T-helper 17 cell (primary cell): ENCODE measurements at regions not wholly inside any gene's neighbourhood (a gene's known extent, or its start where the extent isn't known, plus 50 kb on each side); places are given as distances from the start of the nearest gene placed in this dataset.
"Not testable (repeated sequence)": the region's sequence is repeated elsewhere in the genome, so short reads cannot be mapped to it uniquely, and the experiment has no call there.

Experiments
- ATAC-seq: fragments of 150-1000 bp; cut with Tn5 transposase; 2 replicates; pipeline ENCODE4 v1.10.0; 2021; ENCODE audit warnings: mild to moderate bottlenecking, moderate library complexity
- DNase-seq, 3 donors: peaks; one replicate each; pipeline versions ENCODE4 v3.0.0 to v3.0.0-alpha.2; 2020 to 2021
- H3K9me3 ChIP-seq: one replicate; pipeline ENCODE4 v1.7.0; 2013; ENCODE audit warnings: low read length, mild to moderate bottlenecking; ENCODE audit not compliant: control insufficient read depth, poor library complexity, severe bottlenecking
- H3K27ac Mint-ChIP-seq: one replicate; pipeline ENCODE4 v1.8.0; 2022; ENCODE audit warnings: mild to moderate bottlenecking, moderate library complexity, mixed read lengths
- H3K27me3 Mint-ChIP-seq: one replicate; pipeline ENCODE4 v1.8.0; 2022; ENCODE audit warnings: mixed read lengths
- H3K36me3 Mint-ChIP-seq: one replicate; pipeline ENCODE4 v1.8.0; 2022; ENCODE audit warnings: low read depth, mixed read lengths
- H3K4me1 Mint-ChIP-seq: one replicate; pipeline ENCODE4 v1.8.0; 2022; ENCODE audit warnings: mild to moderate bottlenecking, mixed read lengths
- H3K4me3 Mint-ChIP-seq: one replicate; pipeline ENCODE4 v1.8.0; 2022; ENCODE audit warnings: mild to moderate bottlenecking, moderate library complexity, mixed read lengths

- H3K4me1 Mint-ChIP-seq: no peaks in the 10 kb centered on the region
- ATAC-seq: no peak
- no peak for DNase-seq
- H3K27me3 Mint-ChIP-seq: no peaks in the 10 kb centered on the region
- no peak overlapping the region for H3K27ac Mint-ChIP-seq
- no peaks in the 10 kb centered on the region for H3K9me3 ChIP-seq
- no peaks in the 10 kb centered on the region for H3K36me3 Mint-ChIP-seq
- no peak overlapping the region for H3K4me3 Mint-ChIP-seq
Observed at GRCh38 chr12:73991138-73991537, 546.5 kb upstream of the ATXN7L3B start.

DNA sequence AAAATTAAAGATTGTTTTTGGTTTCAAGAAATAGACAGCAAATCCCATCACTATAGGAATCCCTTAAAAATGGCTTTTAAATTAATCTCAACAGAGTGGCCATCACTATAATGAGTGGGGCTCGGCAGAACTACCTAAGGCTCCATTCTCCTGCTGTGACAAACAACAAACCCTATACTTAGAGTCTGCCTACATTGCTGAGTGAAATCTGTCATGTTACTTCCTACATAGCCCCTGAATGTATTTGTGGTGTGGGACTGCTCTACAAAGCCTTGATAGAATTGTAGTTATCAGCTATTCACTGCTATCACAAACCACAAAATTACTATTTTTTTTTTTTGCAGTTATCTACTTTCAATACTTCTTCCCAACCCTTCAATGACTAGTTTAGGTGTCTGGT lies 538.7 kb upstream of the ATXN7L3B start:
- no peaks in the 10 kb centered on the region for H3K36me3 Mint-ChIP-seq
- H3K27ac Mint-ChIP-seq: no peak overlapping the region
- H3K4me3 Mint-ChIP-seq: no peak overlapping the region
- H3K4me1 Mint-ChIP-seq: no peaks in the 10 kb centered on the region
- DNase-seq (no peak), ATAC-seq (no peak)
- H3K27me3 Mint-ChIP-seq: no peaks in the 10 kb centered on the region
- no peaks in the 10 kb centered on the region for H3K9me3 ChIP-seq

DNA sequence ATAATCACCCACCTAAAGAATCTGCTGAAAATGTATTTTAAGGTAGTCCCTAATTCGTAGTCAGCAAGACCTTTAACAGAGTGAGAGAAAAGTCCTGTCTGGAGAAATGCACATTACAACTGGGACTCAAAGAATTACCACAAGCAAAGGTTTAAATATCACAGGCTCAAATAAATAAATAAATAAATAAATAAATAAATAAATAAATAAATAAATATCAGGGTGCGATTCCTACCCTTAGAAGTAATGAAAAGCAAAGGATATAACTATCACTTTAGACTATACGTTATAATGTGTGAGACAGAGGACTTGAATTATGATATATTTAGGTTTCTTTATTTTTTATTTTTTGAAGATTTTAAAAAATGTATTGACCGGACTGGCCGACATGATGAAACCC lies 522.5 kb upstream of the ATXN7L3B start:
- H3K36me3 Mint-ChIP-seq: no peaks in the 10 kb centered on the region

GRCh38 chr12:74016324-74016723 lies 521.3 kb upstream of the ATXN7L3B start:
- H3K4me1 Mint-ChIP-seq, H3K4me3 Mint-ChIP-seq, H3K27ac Mint-ChIP-seq, ATAC-seq, DNase-seq, H3K9me3 ChIP-seq, H3K36me3 Mint-ChIP-seq, H3K27me3 Mint-ChIP-seq: not testable (repeated sequence)

More for the DNA sequence above, 522.5 kb upstream of the ATXN7L3B start:
- H3K27me3 Mint-ChIP-seq: no peaks in the 10 kb centered on the region
- H3K9me3 ChIP-seq: no peaks in the 10 kb centered on the region
- H3K4me3 Mint-ChIP-seq: no peak overlapping the region
- no peaks in the 10 kb centered on the region for H3K4me1 Mint-ChIP-seq
- ATAC-seq: no peak
- DNase-seq: no peak
- no peak overlapping the region for H3K27ac Mint-ChIP-seq

GRCh38 chr12:74018849-74019248 lies 518.8 kb upstream of the ATXN7L3B start:
- Mint-ChIP-seq H3K4me1 (no peaks in the 10 kb centered on the region), H3K36me3 (no peaks in the 10 kb centered on the region), H3K4me3 (no peak overlapping the region), H3K27ac (no peak overlapping the region), H3K27me3 (no peaks in the 10 kb centered on the region)
- no peak for ATAC-seq
- no peaks in the 10 kb centered on the region for H3K9me3 ChIP-seq
- no peak for DNase-seq

DNA sequence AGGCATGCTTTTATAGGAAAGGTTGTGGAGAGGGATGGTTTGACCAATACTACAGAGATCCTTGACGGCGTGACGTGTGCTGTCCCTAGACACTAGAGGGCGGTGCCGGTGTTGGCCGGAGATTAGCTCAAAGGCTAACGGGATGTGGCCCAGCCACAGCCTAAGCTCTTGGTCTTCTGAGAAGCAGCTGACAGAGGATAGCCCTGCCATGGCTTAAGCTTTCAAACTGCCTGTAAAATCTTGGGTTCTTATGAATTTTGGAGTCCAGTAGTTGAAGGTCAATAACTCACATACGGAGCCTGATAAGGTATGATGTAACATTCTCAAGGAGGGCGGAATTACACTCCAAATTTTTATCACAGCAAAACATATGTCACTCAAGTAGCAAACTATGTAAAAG lies 515.7 kb upstream of the ATXN7L3B start:
- no peak for ATAC-seq
- Mint-ChIP-seq H3K27ac (no peak overlapping the region), H3K27me3 (no peaks in the 10 kb centered on the region), H3K36me3 (no peaks in the 10 kb centered on the region), H3K4me1 (no peaks in the 10 kb centered on the region), H3K4me3 (no peak overlapping the region)
- H3K9me3 ChIP-seq: no peaks in the 10 kb centered on the region
- no peak for DNase-seq

DNA sequence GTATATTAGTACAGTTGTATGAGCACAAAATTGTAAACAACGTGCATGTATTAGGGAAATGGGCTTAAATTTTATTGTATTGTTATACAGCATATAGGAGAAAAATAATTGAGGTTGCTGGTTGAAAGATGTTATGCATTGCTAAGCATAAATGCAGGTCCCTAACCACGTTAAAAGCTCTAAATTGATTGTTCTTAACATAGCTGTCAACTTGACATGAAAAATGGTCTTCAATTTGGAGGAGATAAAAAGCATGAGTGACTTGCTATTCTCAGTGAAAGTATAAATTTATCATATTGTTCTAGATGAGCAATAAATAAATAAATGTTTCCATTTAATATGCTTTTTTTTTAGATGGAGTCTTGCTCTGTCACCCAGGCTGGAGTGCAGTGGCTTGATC lies 506.6 kb upstream of the ATXN7L3B start:
- Mint-ChIP-seq H3K27ac (no peak overlapping the region), H3K4me3 (no peak overlapping the region), H3K27me3 (no peaks in the 10 kb centered on the region), H3K4me1 (no peaks in the 10 kb centered on the region), H3K36me3 (no peaks in the 10 kb centered on the region)
- H3K9me3 ChIP-seq: no peaks in the 10 kb centered on the region
- DNase-seq (no peak), ATAC-seq (no peak)

DNA sequence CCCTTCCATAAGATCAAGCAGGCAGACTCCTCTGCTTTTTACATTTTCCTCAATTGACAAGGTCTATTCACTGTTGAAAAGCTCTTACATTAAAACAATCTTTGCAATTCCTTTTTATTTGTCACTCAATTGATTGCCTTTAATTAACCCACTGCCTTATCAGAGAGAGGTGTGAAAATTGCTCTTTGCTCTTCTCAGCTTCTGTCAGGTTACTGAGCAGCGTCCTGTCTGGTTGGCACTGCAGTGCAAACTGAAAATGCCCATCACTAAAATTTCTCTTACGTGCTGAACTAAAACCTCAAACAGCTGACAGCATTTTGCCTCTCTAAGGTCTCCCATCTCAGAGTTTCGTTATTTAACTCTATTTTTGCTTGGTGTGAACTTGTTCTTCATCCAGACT lies 504.1 kb upstream of the ATXN7L3B start:
- H3K4me3 Mint-ChIP-seq: no peak overlapping the region
- no peak for DNase-seq
- no peak overlapping the region for H3K27ac Mint-ChIP-seq
- no peak for ATAC-seq
- no peaks in the 10 kb centered on the region for H3K27me3 Mint-ChIP-seq
- H3K4me1 Mint-ChIP-seq: no peaks in the 10 kb centered on the region
- no peaks in the 10 kb centered on the region for H3K9me3 ChIP-seq
- H3K36me3 Mint-ChIP-seq: no peaks in the 10 kb centered on the region

DNA sequence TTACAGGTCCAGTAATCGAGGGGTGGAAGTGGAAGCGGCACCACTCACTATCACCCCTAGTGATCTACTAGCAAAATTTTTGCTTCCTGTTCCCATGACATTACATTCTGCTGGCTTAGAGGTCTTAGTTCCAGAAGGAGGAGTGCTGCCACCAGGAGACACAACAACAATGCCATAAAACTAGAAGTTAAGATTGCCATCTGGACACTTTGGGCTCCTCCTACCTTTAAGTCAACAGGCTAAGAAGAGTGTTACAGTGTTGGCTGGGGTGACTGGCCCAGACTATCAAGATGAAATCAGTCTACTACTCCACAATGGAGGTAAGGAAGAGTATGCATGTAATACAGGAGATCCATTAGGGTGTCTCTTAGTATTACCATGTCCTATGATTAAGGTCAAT lies 498.5 kb upstream of the ATXN7L3B start:
- not testable (repeated sequence) for ATAC-seq, H3K4me3 Mint-ChIP-seq, DNase-seq, H3K27ac Mint-ChIP-seq, H3K4me1 Mint-ChIP-seq, H3K27me3 Mint-ChIP-seq, H3K9me3 ChIP-seq, H3K36me3 Mint-ChIP-seq

DNA sequence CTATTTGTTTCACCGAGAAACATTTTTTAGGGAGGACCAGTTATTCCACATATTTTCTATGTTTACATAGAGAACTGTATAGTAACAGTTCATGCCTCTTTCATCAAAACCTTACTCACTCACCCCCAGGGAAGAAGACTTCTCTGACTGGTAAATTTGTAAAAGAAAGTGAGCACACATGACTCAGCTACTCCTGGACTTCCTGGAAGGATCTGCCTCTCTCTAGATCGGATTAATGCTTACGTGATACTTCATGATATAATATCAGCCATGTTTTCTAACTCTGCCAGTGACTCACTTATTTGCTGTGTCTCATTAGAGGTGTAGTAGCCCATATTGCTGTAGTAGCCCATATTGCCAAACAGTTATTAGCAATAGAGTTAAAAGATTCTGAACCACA lies 494.3 kb upstream of the ATXN7L3B start:
- no peaks in the 10 kb centered on the region for H3K9me3 ChIP-seq
- no peaks in the 10 kb centered on the region for H3K36me3 Mint-ChIP-seq
- no peak overlapping the region for H3K4me3 Mint-ChIP-seq
- H3K4me1 Mint-ChIP-seq: no peaks in the 10 kb centered on the region
- no peak overlapping the region for H3K27ac Mint-ChIP-seq
- DNase-seq: no peak
- H3K27me3 Mint-ChIP-seq: no peaks in the 10 kb centered on the region
- no peak for ATAC-seq

GRCh38 chr12:74049348-74049747 lies 488.3 kb upstream of the ATXN7L3B start:
- H3K27me3 Mint-ChIP-seq: no peaks in the 10 kb centered on the region
- no peak for DNase-seq
- ATAC-seq: no peak
- H3K4me3 Mint-ChIP-seq: no peak overlapping the region
- no peaks in the 10 kb centered on the region for H3K9me3 ChIP-seq
- H3K36me3 Mint-ChIP-seq: no peaks in the 10 kb centered on the region
- no peak overlapping the region for H3K27ac Mint-ChIP-seq
- H3K4me1 Mint-ChIP-seq: no peaks in the 10 kb centered on the region

DNA sequence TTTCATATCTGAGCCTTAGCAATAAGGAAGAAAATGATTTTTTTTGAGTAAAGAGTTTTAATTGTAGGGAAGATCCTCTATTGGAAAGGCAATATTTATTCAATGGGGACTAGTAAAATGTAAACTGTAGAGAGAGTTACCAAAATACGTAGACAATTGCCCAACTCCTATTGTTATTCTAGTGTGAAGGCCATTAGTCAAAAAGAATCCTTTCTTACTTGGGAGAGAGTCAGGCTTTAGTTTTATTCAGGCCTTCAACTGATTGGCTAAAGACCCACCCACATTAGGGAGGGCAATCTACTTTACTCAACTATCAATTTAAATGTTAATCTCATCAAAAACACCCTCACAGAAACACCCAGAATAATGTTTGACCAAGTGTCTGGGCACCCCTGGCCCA lies 485.8 kb upstream of the ATXN7L3B start:
- Mint-ChIP-seq H3K27me3 (no peaks in the 10 kb centered on the region), H3K4me3 (no peak overlapping the region), H3K4me1 (no peaks in the 10 kb centered on the region), H3K36me3 (no peaks in the 10 kb centered on the region), H3K27ac (no peak overlapping the region)
- H3K9me3 ChIP-seq: no peaks in the 10 kb centered on the region
- ATAC-seq: no peak
- no peak for DNase-seq

DNA sequence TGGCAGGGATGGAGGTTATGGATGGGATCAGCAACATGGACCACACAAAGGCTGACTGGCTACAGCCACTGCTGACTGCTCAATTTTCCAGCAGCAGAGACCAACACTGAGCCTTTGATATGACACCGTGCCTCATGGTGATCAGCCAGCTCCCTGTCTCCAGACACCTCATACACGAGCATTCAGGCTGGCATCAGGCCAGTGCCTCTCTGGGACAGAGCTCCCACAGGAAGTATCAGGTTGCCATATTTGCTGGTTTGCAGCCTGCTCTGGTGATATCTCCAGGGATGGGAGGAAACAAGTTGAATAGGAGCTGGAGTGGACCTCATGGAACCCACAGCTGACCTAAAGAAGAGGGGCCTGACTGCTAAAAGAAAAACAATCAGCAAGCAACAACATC lies 471.2 kb upstream of the ATXN7L3B start:
- DNase-seq (no peak), ATAC-seq (no peak)
- no peaks in the 10 kb centered on the region for H3K4me1 Mint-ChIP-seq
- H3K27me3 Mint-ChIP-seq: no peaks in the 10 kb centered on the region
- no peaks in the 10 kb centered on the region for H3K36me3 Mint-ChIP-seq
- no peak overlapping the region for H3K27ac Mint-ChIP-seq
- H3K4me3 Mint-ChIP-seq: no peak overlapping the region
- H3K9me3 ChIP-seq: no peaks in the 10 kb centered on the region

DNA sequence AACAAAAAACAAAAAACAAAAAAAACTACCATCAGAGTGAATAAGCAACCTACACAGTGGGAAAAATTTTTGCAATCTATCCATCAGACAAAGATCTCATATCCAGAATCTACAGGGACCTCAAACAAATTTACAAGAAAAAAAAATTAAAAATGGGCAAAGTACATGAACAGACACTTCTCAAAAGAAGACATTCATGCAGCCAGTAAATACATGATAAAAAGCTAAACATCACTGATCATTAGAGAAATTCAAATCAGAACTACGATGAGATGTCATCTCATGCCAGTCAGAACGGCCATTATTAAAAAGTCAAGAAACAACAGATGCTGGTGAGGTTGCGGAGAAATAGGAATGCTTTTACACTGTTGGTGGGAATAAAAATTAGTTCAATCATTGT lies 466.5 kb upstream of the ATXN7L3B start:
- H3K4me1 Mint-ChIP-seq: no peaks in the 10 kb centered on the region
- ATAC-seq: no peak
- no peaks in the 10 kb centered on the region for H3K9me3 ChIP-seq
- no peaks in the 10 kb centered on the region for H3K27me3 Mint-ChIP-seq
- H3K27ac Mint-ChIP-seq: no peak overlapping the region
- no peak for DNase-seq
- no peaks in the 10 kb centered on the region for H3K36me3 Mint-ChIP-seq
- H3K4me3 Mint-ChIP-seq: no peak overlapping the region

DNA sequence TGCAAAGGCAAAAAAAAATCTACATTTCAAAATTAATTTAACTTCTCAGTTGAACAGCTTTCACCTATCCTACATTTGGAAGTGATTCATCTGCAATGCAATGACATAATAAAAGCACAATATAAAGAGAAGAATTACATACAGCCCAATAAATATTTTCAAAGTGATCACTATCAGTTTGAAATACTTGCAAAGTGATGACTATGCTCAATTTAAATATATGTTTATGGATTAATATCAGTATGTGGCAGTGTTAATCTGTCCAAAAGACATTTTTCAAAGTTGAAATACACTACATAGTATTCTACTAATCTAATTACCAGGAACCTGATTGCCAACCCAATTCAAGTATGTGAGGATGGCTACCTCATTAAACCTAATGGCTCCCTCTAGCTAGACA lies 460.7 kb upstream of the ATXN7L3B start:
- no peaks in the 10 kb centered on the region for H3K9me3 ChIP-seq
- Mint-ChIP-seq H3K4me3 (no peak overlapping the region), H3K4me1 (no peaks in the 10 kb centered on the region), H3K36me3 (no peaks in the 10 kb centered on the region), H3K27me3 (no peaks in the 10 kb centered on the region), H3K27ac (no peak overlapping the region)
- no peak for DNase-seq
- no peak for ATAC-seq
